ENCODE measurements at regions not wholly inside any gene's neighbourhood (a gene's known extent, or its start where the extent isn't known, plus 50 kb on each side); places are given as distances from the start of the nearest gene placed in this dataset.

DNA sequence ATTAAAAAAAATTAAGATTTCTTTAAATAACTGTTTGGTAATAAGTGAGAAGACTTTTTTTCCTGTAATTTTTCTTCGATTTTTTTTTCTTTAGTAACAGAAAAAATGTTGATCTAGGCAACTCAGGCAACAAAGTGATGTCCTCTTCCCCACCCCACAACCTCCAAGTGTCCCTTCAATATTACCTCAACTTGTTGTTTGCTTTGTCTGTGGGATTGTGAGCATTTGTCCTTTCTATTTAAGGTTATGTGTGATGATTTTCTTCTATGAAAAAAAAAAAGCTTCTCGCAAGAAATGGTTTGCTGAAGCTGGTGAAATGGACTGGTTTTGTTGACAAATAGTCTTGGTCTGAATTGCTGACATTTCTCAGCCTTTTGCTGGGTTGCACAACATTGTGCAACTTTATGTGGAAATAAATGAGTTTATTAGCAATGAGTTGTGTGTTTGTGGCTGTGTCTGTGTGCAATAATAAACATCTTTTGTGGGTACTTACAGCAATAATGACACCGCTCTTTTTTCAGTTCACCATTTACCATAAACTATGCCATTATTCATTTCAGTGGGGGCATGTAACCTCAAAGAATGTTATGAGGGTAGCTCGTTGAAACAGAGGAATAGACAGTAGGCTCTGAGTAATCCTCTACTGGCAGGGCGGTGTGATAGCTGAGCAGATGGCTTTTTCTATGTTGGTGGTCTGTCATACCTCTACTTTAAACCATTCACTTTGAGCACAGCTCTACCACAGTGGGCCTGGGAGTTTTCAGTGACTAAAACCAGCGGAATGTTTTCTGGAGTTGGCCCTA lies 218.4 kb downstream of the HLX start:
- TF ChIP-seq, protein P1, sequence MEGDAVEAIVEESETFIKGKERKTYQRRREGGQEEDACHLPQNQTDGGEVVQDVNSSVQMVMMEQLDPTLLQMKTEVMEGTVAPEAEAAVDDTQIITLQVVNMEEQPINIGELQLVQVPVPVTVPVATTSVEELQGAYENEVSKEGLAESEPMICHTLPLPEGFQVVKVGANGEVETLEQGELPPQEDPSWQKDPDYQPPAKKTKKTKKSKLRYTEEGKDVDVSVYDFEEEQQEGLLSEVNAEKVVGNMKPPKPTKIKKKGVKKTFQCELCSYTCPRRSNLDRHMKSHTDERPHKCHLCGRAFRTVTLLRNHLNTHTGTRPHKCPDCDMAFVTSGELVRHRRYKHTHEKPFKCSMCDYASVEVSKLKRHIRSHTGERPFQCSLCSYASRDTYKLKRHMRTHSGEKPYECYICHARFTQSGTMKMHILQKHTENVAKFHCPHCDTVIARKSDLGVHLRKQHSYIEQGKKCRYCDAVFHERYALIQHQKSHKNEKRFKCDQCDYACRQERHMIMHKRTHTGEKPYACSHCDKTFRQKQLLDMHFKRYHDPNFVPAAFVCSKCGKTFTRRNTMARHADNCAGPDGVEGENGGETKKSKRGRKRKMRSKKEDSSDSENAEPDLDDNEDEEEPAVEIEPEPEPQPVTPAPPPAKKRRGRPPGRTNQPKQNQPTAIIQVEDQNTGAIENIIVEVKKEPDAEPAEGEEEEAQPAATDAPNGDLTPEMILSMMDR (IDR thresholded peaks at IDR 0.05; ENCODE audit: low read depth, low read length), result no peak
- H3K4me3 ChIP-seq (ENCODE audit: low read depth, low read length), result no peak overlapping the region

DNA sequence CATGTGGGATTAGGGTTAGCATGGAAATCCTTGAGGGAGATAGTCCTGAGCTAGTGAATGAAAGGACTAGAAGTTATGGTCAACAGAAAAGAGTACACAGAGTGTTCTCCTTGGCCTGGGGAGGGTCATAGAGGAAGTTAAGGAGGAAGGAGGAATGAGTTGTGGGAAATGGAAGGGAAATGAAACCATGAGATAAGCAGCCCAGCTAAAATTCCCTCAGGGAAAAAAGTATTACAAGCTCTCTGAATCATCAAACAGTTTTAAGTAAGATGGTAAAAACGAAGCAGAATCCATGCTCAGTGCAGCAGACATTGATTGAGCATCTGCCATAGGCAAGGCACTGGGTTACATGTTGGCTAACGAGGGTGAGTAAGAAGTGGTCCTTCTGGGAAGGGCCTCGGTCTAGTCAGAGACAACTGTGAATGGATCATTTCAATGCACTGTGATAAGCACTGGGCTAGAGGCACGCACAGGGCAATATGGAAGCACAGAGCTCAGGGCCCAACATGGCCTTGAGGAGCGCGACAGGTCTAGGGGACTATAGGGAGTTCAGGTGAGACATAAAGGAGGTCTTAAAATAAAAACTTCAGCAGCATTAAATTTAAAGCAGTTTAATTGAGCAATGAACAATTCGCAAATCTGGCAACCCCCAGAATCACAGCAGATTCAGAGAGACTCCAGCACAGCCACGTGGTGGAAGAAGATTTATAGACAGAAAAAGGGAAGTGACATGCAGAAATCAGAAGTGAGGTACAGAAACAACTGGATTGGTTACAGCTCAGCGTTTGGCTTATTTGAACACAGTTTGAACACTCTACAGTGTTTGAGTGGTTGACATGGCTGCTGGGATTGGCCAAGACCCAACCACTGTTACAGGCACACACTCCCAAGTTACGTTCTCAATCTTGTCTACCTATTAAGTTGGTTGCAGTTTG lies 219.5 kb downstream of the HLX start:
- H3K4me3 ChIP-seq (ENCODE audit: low read depth, low read length), result no peak overlapping the region

DNA sequence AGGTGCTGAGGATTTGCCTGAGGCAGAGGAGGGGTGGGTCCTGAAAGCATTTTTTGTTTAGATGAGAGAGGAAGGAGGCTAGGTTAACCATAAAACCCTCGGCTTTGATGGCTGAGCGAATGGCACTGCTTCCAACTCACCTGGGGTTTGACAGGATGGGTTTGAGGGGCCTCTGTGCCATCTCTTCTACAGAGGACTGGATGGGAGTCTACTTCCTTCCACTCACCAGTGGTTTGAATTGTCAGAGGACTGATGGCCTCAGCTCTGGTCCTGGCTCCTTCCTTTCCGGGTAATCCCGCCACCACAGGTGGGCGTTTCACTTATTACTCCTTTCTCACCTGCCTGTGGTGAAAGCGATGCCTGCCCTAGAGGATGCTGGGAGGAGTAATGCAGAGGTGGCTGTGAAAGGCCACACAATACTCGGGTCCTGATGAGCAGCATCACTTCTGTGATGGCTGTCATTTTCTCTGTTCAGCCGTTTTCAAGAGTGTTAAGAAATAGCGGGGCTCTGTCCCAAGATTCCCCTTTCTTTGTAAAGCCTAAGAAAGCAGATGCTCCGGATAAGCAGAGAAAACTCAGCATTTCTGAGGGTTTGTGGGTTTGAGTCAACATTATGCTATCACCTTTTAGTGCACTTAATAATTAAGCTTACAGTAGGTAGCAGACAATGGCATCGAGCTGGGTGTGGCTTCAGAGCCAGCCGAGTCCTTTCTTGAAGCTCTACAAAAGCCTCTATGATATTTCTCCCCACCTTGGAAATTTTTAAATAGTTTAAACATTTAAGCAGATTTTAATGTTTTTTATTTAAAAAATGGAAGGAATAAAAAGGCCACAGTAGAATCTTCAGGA lies 220.7 kb downstream of the HLX start:
- no peak overlapping the region for H3K4me3 ChIP-seq (ENCODE audit: low read depth, low read length)
- TF ChIP-seq, protein P1 (IDR thresholded peaks at IDR 0.05; ENCODE audit: low read depth, low read length), result no peak

More for the DNA sequence above, 219.5 kb downstream of the HLX start:
- TF ChIP-seq, protein P1 (IDR thresholded peaks at IDR 0.05; ENCODE audit: low read depth, low read length), result no peak

DNA sequence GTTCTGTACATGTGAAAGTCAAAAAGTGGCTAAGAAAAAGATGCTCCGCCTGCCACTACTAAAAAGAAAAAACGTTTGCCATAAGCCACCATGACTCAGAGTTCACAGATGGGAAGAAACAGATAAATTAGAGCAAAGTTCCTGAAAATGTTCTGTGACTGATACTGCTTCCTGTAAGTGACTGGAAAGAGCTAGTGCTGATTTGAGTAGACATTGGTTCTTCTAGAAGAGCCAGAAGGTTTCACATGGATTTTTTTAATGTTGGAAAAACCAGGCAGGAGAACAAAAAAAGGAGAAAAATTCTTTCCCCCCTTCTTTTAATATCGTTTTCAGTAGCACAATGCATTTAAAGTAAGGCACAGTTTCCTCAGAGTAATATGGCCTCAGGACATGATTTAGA lies 221.4 kb downstream of the HLX start:
- no peak overlapping the region for H3K4me3 ChIP-seq (ENCODE audit: low read depth, low read length)
- TF ChIP-seq, protein P1 (IDR thresholded peaks at IDR 0.05; ENCODE audit: low read depth, low read length), result no peak

DNA sequence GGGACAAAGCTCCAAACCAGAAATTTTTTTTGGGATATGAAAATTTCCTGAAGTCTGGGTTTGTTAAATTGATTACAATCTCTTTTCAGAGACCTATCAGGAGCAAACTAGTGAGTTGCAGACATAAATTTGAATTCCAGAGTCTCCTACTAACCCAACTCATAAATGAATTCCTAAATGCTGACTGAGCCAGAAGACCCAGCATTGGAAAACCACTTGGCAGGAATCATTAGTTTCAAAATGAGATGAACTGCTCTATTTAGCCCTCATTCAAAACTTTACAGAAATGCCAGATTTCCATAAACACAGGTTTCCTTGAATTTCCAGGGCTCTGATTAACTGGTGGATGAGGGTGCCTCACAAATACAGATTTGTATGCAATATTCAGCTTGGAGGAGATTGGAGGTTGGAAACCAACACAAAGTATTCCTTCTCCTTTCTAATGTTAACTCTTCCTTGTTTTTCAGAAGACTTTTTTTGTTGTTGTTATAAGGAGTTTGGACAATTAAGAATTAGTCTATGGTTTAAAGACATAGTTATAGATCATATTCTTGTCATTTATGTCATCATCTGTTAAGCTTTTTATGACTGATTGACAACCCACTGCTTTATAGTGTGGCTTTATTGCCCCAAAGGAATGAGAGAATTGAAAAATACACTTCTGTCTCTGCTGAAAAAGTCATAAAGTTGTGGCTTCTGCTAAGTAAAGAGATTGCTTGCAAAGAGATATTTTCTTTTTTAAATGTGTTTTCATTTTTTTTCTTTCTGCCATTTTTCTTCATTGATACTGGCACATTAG lies 222.8 kb downstream of the HLX start:
- H3K4me3 ChIP-seq (ENCODE audit: low read depth, low read length), result no peak overlapping the region
- TF ChIP-seq, protein P1 (IDR thresholded peaks at IDR 0.05; ENCODE audit: low read depth, low read length), result no peak

- no peak overlapping the region for H3K4me3 ChIP-seq (ENCODE audit: low read depth, low read length)
Observed at GRCh38 chr1:221104596-221104995, 225.4 kb downstream of the HLX start.

More at GRCh38 chr1:221104596-221104995, 225.4 kb downstream of the HLX start:
- TF ChIP-seq, protein P1 (IDR thresholded peaks at IDR 0.05; ENCODE audit: low read depth, low read length), result no peak
